ENCODE measurements at regions not wholly inside any gene's neighbourhood (a gene's known extent, or its start where the extent isn't known, plus 50 kb on each side); places are given as distances from the start of the nearest gene placed in this dataset.
A peak's percentile ranks its signal among the peaks of the same experiment; 100 is the strongest.

GRCh38 chr13:42720113-42720857, 61.1 kb upstream of the FAM216B start:
- TF ChIP-seq, protein P1, sequence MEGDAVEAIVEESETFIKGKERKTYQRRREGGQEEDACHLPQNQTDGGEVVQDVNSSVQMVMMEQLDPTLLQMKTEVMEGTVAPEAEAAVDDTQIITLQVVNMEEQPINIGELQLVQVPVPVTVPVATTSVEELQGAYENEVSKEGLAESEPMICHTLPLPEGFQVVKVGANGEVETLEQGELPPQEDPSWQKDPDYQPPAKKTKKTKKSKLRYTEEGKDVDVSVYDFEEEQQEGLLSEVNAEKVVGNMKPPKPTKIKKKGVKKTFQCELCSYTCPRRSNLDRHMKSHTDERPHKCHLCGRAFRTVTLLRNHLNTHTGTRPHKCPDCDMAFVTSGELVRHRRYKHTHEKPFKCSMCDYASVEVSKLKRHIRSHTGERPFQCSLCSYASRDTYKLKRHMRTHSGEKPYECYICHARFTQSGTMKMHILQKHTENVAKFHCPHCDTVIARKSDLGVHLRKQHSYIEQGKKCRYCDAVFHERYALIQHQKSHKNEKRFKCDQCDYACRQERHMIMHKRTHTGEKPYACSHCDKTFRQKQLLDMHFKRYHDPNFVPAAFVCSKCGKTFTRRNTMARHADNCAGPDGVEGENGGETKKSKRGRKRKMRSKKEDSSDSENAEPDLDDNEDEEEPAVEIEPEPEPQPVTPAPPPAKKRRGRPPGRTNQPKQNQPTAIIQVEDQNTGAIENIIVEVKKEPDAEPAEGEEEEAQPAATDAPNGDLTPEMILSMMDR (IDR thresholded peaks at IDR 0.05 in 2 of 3, conservative IDR thresholded peaks at IDR 0.05 in 1 of 3; ENCODE audit: borderline replicate concordance in 1 of 3, insufficient read depth in 1 of 3, low read depth in 2 of 3, low read length in 2 of 3), result no peak
- TF ChIP-seq CEBPB (IDR thresholded peaks at IDR 0.05; ENCODE audit: low read depth) (peak; percentile 97), EZH2phosphoT487 (IDR thresholded peaks at IDR 0.05; ENCODE audit: borderline replicate concordance) (no peak), POLR2AphosphoS5 (IDR thresholded peaks at IDR 0.05; ENCODE audit: low read depth, low read length) (0 out of 2 replicates have a peak, but pooled peaks have one; percentile 28), SIN3A (IDR thresholded peaks at IDR 0.05; ENCODE audit: low read depth) (no peak), POLR2A (IDR thresholded peaks at IDR 0.05; ENCODE audit: borderline replicate concordance, extremely low read depth, insufficient read depth, insufficient read length) (no peak), EZH2 (IDR thresholded peaks at IDR 0.05) (no peak), SP1 (IDR thresholded peaks at IDR 0.05; ENCODE audit: low read depth) (peak; percentile 63), RAD21 (IDR thresholded peaks at IDR 0.05; ENCODE audit: low read depth) (no peak), ATF3 (IDR thresholded peaks at IDR 0.05) (peak; percentile 72), FOSL1 (IDR thresholded peaks at IDR 0.05; ENCODE audit: low read depth) (peak; percentile 73), YY1 (IDR thresholded peaks at IDR 0.05; ENCODE audit: extremely low read depth, insufficient replicate concordance, low read depth, low read length) (no peak), ZFX (IDR thresholded peaks at IDR 0.05) (no peak)
